ENCODE measurements at regions not wholly inside any gene's neighbourhood (a gene's known extent, or its start where the extent isn't known, plus 50 kb on each side); places are given as distances from the start of the nearest gene placed in this dataset.
A peak's percentile ranks its signal among the peaks of the same experiment; 100 is the strongest.

DNA sequence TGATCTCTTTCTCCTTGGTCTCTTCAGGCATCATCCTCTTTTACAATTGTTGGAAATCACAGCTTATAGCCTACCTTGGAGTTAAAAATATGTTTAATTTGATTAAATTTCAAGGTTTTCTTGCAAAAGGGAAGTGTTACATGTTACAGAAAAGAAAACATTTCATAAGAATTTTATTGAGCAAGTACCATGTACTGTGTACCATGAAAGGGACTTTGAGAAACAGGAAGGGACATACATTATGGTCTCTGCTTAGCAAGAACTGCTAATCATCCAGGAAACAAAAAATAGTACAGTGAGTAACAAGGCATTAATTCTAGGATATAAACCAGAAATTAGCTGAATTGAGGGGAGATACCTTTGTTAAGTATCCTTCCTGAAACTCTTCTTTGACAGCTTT lies 145.3 kb upstream of the SPACA1 start:
- ChIA-PET POLR2A (ENCODE audit: low non-redundant PET) (no interaction called here), CTCF (no interaction called here)
- no peak for DNase-seq (ENCODE audit: low spot score)
- TF ChIP-seq, protein P1, sequence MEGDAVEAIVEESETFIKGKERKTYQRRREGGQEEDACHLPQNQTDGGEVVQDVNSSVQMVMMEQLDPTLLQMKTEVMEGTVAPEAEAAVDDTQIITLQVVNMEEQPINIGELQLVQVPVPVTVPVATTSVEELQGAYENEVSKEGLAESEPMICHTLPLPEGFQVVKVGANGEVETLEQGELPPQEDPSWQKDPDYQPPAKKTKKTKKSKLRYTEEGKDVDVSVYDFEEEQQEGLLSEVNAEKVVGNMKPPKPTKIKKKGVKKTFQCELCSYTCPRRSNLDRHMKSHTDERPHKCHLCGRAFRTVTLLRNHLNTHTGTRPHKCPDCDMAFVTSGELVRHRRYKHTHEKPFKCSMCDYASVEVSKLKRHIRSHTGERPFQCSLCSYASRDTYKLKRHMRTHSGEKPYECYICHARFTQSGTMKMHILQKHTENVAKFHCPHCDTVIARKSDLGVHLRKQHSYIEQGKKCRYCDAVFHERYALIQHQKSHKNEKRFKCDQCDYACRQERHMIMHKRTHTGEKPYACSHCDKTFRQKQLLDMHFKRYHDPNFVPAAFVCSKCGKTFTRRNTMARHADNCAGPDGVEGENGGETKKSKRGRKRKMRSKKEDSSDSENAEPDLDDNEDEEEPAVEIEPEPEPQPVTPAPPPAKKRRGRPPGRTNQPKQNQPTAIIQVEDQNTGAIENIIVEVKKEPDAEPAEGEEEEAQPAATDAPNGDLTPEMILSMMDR (conservative IDR thresholded peaks at IDR 0.05; ENCODE audit: low read depth), result no peak
- H3K27ac ChIP-seq, result no peak overlapping the region

DNA sequence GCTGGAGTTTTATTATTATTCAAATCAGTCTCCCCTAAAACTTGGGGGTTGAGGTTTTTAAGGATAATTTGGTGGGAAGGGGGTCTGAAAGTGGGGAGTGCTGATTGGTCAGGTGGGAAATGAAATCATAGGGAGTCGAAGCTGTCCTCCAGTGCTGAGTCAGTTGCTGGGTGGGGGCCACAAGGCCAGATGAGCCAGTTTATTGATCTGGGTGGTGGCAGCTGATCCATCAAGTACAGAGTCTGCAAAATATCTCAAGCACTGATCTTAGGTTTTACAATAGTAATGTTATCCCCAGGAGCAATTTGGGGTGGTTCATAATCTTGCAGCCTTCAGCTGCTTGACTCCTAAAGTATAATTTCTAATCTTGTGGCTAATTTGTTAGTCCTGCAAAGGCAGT lies 146.0 kb upstream of the SPACA1 start:
- no peak overlapping the region for H3K27ac ChIP-seq
- POLR2A ChIA-PET (ENCODE audit: low non-redundant PET), result no interaction called here
- no peak for DNase-seq (ENCODE audit: low spot score)
- CTCF ChIA-PET, result interaction anchor here (0.7 kb wide), 1 partner anchor 263 kb away, joined by 3 read pairs; no protein-coding TSS in a partner anchor
- TF ChIP-seq, protein P1 (conservative IDR thresholded peaks at IDR 0.05; ENCODE audit: low read depth), result no peak

DNA sequence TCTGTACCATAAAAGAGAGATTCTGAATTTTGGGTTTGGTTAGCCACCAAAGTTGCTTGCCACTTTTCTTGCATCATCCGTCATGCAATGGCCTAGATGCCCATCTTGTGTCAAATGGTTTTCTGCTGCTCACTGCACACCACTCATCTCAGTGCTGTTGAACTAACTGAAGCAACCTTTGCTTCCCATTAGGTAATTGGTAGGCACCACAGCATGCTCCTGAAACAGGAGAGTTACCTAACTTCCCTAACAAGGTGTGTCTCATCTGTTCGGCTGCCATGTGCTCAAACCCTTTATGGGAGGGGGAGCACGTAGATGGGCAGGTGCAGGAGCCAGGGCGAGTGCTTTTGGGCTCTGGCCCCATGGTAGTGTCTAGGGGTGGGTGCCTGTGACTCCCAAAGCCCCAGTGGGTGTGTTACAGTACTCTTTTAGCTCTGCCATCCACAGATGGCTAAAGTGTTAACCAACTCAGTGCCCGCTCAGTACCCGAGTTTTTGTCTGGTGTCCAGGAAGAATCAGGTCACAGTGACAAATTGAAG lies 147.4 kb upstream of the SPACA1 start:
- H3K27ac ChIP-seq, result no peak overlapping the region
- TF ChIP-seq, protein P1 (conservative IDR thresholded peaks at IDR 0.05; ENCODE audit: low read depth), result no peak
- ChIA-PET CTCF (no interaction called here), POLR2A (ENCODE audit: low non-redundant PET) (no interaction called here)
- DNase-seq (ENCODE audit: low spot score), result no peak

DNA sequence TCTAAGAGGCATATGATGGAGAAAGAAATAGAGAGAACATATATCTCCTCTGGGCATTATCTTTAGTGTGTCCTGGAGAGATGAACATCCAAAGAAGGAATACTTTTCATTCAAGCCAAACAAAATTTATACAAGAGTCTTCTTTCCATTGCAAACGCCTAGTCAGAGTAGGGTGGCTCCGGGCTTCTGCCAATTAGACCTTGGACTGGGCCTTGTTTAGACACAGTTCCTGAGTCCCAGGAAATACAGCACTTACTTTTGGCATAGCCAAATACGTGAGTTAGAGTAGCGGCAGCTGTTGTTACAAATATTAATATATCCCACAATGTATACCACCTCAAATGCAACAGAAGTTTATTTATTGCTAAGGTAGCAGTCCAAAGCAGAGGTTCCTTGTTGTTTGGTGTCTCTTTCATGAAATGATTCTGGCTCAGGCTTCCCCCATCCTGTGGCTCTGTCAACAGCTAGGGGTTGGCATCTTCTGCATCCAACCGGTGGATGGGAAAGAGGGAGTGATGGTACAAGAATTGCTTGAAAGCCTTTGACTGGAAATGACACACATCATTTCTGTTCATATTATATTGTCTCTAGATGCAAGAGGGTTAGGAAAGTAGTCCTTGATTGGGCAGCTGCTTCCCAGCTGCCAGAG lies 148.0 kb upstream of the SPACA1 start:
- no peak for DNase-seq (ENCODE audit: low spot score)
- TF ChIP-seq, protein P1 (conservative IDR thresholded peaks at IDR 0.05; ENCODE audit: low read depth), result no peak
- ChIA-PET CTCF (no interaction called here), POLR2A (ENCODE audit: low non-redundant PET) (no interaction called here)
- H3K27ac ChIP-seq, result no peak overlapping the region

DNA sequence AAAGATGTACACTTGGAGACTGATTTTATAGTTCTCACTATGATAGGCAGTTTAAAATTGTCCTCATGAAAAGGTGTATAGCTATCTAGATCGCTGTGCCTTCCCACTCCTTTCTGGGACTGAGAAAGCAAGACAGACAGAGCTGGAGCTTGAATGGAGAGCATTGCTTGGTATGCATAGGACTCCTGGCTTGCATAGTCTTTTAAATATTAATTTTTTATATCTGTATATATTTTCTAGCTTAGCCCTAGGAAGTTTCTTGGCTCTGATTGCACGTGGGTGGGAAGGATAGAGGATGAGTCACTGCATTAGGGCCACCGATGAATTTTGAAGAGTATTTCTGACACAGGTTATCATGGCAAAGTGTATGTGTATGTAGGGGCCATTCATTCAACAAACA lies 150.0 kb upstream of the SPACA1 start:
- ChIA-PET CTCF (interaction anchor here (0.6 kb wide), 1 partner anchor 348 kb away, joined by 3 read pairs; no protein-coding TSS in a partner anchor), POLR2A (ENCODE audit: low non-redundant PET) (no interaction called here)
- no peak overlapping the region for H3K27ac ChIP-seq
- DNase-seq (ENCODE audit: low spot score), result peak; percentile 15
- TF ChIP-seq, protein P1 (conservative IDR thresholded peaks at IDR 0.05; ENCODE audit: low read depth), result no peak

DNA sequence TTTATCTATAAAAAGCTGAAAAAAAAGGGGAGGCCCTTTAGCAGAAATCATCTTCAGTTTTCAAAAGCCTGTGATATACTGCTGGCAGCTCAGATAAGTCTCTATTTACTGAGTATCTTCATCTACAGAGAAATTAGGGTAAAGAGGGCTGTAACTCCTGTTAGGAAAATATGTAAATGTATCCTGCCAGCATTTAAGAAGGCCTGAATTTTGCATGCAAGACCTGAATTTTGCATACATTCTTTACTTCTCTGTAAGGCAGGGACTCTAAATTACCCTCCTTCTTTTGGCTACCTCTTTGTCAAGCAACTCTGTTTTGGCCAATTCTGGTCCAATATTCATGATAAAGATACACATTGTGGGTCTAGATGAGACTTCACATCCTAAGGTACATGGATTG lies 150.6 kb upstream of the SPACA1 start:
- TF ChIP-seq, protein P1 (conservative IDR thresholded peaks at IDR 0.05; ENCODE audit: low read depth), result no peak
- no peak overlapping the region for H3K27ac ChIP-seq
- CTCF ChIA-PET, result no interaction called here
- DNase-seq (ENCODE audit: low spot score), result no peak
- POLR2A ChIA-PET (ENCODE audit: low non-redundant PET), result no interaction called here
